GM12875 (cell line): ENCODE measurements at regions not wholly inside any gene's neighbourhood (a gene's known extent, or its start where the extent isn't known, plus 50 kb on each side); places are given as distances from the start of the nearest gene placed in this dataset.

Source experiments
- H3K4me3 ChIP-seq: one replicate; pipeline ENCODE4 v1.5.1; 2011; ENCODE audit warnings: low read depth, low read length, control low read depth
- CTCF ChIP-seq: IDR thresholded peaks from 2 replicates; pipeline ENCODE4 v1.5.1; 2011; ENCODE audit warnings: low read depth, mild to moderate bottlenecking, control low read depth, inconsistent platforms, low read length, moderate library complexity, borderline replicate concordance; ENCODE audit not compliant: insufficient read depth

GRCh38 chrX:49753691-49754090 lies 57.9 kb upstream of the PAGE1 start:
- H3K4me3 ChIP-seq: no peak overlapping the region
- no peak for TF ChIP-seq CTCF

DNA sequence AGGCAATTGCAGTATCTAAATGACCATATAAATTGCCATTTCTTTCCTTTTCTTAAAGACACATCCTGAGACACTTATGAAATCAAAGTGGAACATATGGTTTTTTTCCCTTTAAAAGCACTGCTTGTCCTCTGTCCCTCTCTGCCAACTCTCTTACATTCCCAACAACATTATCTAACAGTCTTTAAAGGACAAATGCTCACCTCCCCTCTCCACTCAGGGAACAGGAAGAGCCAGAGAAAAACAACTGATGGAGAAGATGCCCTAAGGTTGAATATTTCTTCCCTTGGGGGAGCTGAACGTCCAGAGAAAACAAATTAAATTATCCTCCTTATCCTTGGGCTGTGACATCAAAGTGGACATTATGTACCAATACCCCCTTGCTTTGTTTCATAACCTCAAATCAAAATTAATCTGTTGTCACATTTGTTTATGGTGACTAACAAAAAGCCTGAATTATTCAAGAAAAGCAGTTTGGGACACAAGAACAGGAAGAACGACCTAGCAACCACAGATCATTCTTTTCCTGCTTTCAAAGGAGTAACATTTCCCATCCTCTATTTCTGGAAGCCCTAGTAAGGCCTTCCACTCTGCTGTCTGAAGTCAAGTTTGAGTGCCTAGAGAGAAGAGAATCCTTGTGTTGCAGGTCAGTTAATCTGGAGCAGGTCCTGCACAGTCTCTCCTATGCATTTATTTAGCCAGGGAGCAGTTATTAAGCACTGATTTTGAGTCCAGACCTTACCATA lies 52.6 kb upstream of the PAGE1 start:
- TF ChIP-seq CTCF: no peak
- H3K4me3 ChIP-seq: no peak overlapping the region

GRCh38 chrX:49746306-49746705 lies 50.5 kb upstream of the PAGE1 start:
- no peak for TF ChIP-seq CTCF
- no peak overlapping the region for H3K4me3 ChIP-seq
